ENCODE measurements at regions not wholly inside any gene's neighbourhood (a gene's known extent, or its start where the extent isn't known, plus 50 kb on each side); places are given as distances from the start of the nearest gene placed in this dataset.
"Not testable (repeated sequence)": the region's sequence is repeated elsewhere in the genome, so short reads cannot be mapped to it uniquely, and the experiment has no call there.

GRCh38 chr14:106698620-106699267, 1172.4 kb downstream of the TMEM121 start:
- H3K36me3 ChIP-seq (ENCODE audit: insufficient read depth); H3K36me3 Mint-ChIP-seq (ENCODE audit: low read depth); H3K27me3 Mint-ChIP-seq (ENCODE audit: insufficient read depth, low read depth, poor library complexity); ATAC-seq; H3K4me1 Mint-ChIP-seq; H2AFZ ChIP-seq; H3F3A ChIP-seq (replicated peaks; ENCODE audit: low read depth); H3K4me1 ChIP-seq (ENCODE audit: insufficient read depth); H3K4me3 Mint-ChIP-seq; H3K27ac Mint-ChIP-seq; DNase-seq (ENCODE audit: low spot score); H4K20me1 ChIP-seq (replicated peaks; ENCODE audit: insufficient read depth); H3K4me2 ChIP-seq; H3K27ac ChIP-seq (ENCODE audit: low read depth); H3K9me2 ChIP-seq (ENCODE audit: insufficient read depth); H3K27me3 ChIP-seq (ENCODE audit: insufficient read depth); H3K4me3 ChIP-seq; H3K79me2 ChIP-seq (replicated peaks; ENCODE audit: insufficient read depth): not testable (repeated sequence)
- H3K9me3 Mint-ChIP-seq = peaks cover 57% of the 10 kb centered on the region

- H3K4me2 ChIP-seq; H3F3A ChIP-seq (replicated peaks; ENCODE audit: low read depth); H3K36me3 Mint-ChIP-seq (ENCODE audit: low read depth); H3K27ac Mint-ChIP-seq; H3K4me1 ChIP-seq (ENCODE audit: insufficient read depth); H3K36me3 ChIP-seq (ENCODE audit: insufficient read depth); H3K27ac ChIP-seq (ENCODE audit: low read depth); H3K4me3 Mint-ChIP-seq; H3K4me3 ChIP-seq; H4K20me1 ChIP-seq (replicated peaks; ENCODE audit: insufficient read depth); H2AFZ ChIP-seq; DNase-seq (ENCODE audit: low spot score); H3K27me3 ChIP-seq (ENCODE audit: insufficient read depth); ATAC-seq; H3K9me2 ChIP-seq (ENCODE audit: insufficient read depth); H3K79me2 ChIP-seq (replicated peaks; ENCODE audit: insufficient read depth); H3K27me3 Mint-ChIP-seq (ENCODE audit: insufficient read depth, low read depth, poor library complexity); H3K4me1 Mint-ChIP-seq: not testable (repeated sequence)
- H3K9me3 Mint-ChIP-seq = peaks cover 52% of the 10 kb centered on the region
These were observed 1177.3 kb downstream of the TMEM121 start for GRCh38 chr14:106703651-106704050.

- peaks cover 57% of the 10 kb centered on the region for H3K9me3 Mint-ChIP-seq
- H2AFZ ChIP-seq; H3K4me1 Mint-ChIP-seq; H3K27ac Mint-ChIP-seq; H3K27ac ChIP-seq (ENCODE audit: low read depth); H3K4me3 ChIP-seq; H3K4me2 ChIP-seq; H3K27me3 ChIP-seq (ENCODE audit: insufficient read depth); ATAC-seq; H3K27me3 Mint-ChIP-seq (ENCODE audit: insufficient read depth, low read depth, poor library complexity); DNase-seq (ENCODE audit: low spot score); H3K4me1 ChIP-seq (ENCODE audit: insufficient read depth); H4K20me1 ChIP-seq (replicated peaks; ENCODE audit: insufficient read depth); H3K79me2 ChIP-seq (replicated peaks; ENCODE audit: insufficient read depth); H3K36me3 ChIP-seq (ENCODE audit: insufficient read depth); H3K9me2 ChIP-seq (ENCODE audit: insufficient read depth); H3F3A ChIP-seq (replicated peaks; ENCODE audit: low read depth); H3K4me3 Mint-ChIP-seq: not testable (repeated sequence)
- peaks cover 11% of the 10 kb centered on the region; the same call in 2 of the 3 replicates for H3K36me3 Mint-ChIP-seq (ENCODE audit: low read depth)
These were observed 1180.1 kb downstream of the TMEM121 start for GRCh38 chr14:106706488-106706887.

GRCh38 chr14:106710187-106710586, 1183.8 kb downstream of the TMEM121 start:
- H3F3A ChIP-seq (replicated peaks; ENCODE audit: low read depth); DNase-seq (ENCODE audit: low spot score); H3K79me2 ChIP-seq (replicated peaks; ENCODE audit: insufficient read depth); H3K27me3 ChIP-seq (ENCODE audit: insufficient read depth); H3K4me1 ChIP-seq (ENCODE audit: insufficient read depth); H3K4me1 Mint-ChIP-seq; H3K4me3 ChIP-seq; H3K27ac Mint-ChIP-seq; H3K4me2 ChIP-seq; H3K27ac ChIP-seq (ENCODE audit: low read depth); ATAC-seq; H2AFZ ChIP-seq; H3K36me3 ChIP-seq (ENCODE audit: insufficient read depth); H3K9me2 ChIP-seq (ENCODE audit: insufficient read depth); H4K20me1 ChIP-seq (replicated peaks; ENCODE audit: insufficient read depth); H3K27me3 Mint-ChIP-seq (ENCODE audit: insufficient read depth, low read depth, poor library complexity); H3K4me3 Mint-ChIP-seq: not testable (repeated sequence)
- H3K36me3 Mint-ChIP-seq (ENCODE audit: low read depth) = peaks cover 16% of the 10 kb centered on the region; the same call in 2 of the 3 replicates
- H3K9me3 Mint-ChIP-seq = peaks cover 72% of the 10 kb centered on the region

GRCh38 chr14:106712513-106712912, 1186.1 kb downstream of the TMEM121 start:
- not testable (repeated sequence) for H3K27me3 Mint-ChIP-seq (ENCODE audit: insufficient read depth, low read depth, poor library complexity); H4K20me1 ChIP-seq (replicated peaks; ENCODE audit: insufficient read depth); H3K9me2 ChIP-seq (ENCODE audit: insufficient read depth); H3K79me2 ChIP-seq (replicated peaks; ENCODE audit: insufficient read depth); H3K27ac Mint-ChIP-seq; H3K4me1 Mint-ChIP-seq; H3F3A ChIP-seq (replicated peaks; ENCODE audit: low read depth); H3K27me3 ChIP-seq (ENCODE audit: insufficient read depth); H3K27ac ChIP-seq (ENCODE audit: low read depth); H2AFZ ChIP-seq; H3K4me1 ChIP-seq (ENCODE audit: insufficient read depth); H3K4me3 Mint-ChIP-seq; DNase-seq (ENCODE audit: low spot score); H3K36me3 ChIP-seq (ENCODE audit: insufficient read depth); ATAC-seq; H3K4me2 ChIP-seq; H3K4me3 ChIP-seq
- H3K36me3 Mint-ChIP-seq (ENCODE audit: low read depth) = peaks cover 19% of the 10 kb centered on the region; the same call in 2 of the 3 replicates
- H3K9me3 Mint-ChIP-seq = peaks cover 69% of the 10 kb centered on the region

- not testable (repeated sequence) for H3K4me1 Mint-ChIP-seq; DNase-seq (ENCODE audit: low spot score); H3K27ac Mint-ChIP-seq; H3K4me3 Mint-ChIP-seq; H3F3A ChIP-seq (replicated peaks; ENCODE audit: low read depth); H3K27me3 Mint-ChIP-seq (ENCODE audit: insufficient read depth, low read depth, poor library complexity); H3K79me2 ChIP-seq (replicated peaks; ENCODE audit: insufficient read depth); H3K27me3 ChIP-seq (ENCODE audit: insufficient read depth); H3K9me2 ChIP-seq (ENCODE audit: insufficient read depth); H3K36me3 ChIP-seq (ENCODE audit: insufficient read depth); H3K27ac ChIP-seq (ENCODE audit: low read depth); H4K20me1 ChIP-seq (replicated peaks; ENCODE audit: insufficient read depth); ATAC-seq; H3K4me2 ChIP-seq; H2AFZ ChIP-seq; H3K4me3 ChIP-seq; H3K4me1 ChIP-seq (ENCODE audit: insufficient read depth)
- peaks cover 67% of the 10 kb centered on the region for H3K9me3 Mint-ChIP-seq
- H3K36me3 Mint-ChIP-seq (ENCODE audit: low read depth) = peaks cover 17% of the 10 kb centered on the region; the same call in 2 of the 3 replicates
These were observed 1188.4 kb downstream of the TMEM121 start for GRCh38 chr14:106714446-106715428.
